IPS-20b (cell line): ENCODE measurements at regions not wholly inside any gene's neighbourhood (a gene's known extent, or its start where the extent isn't known, plus 50 kb on each side); places are given as distances from the start of the nearest gene placed in this dataset.

Source experiments
- H3K27ac ChIP-seq: one replicate; pipeline ENCODE4 v1.5.1; 2013; ENCODE audit warnings: low read length
- H3K27me3 ChIP-seq: 2 replicates; pipeline ENCODE4 v1.6.1; 2013; ENCODE audit warnings: mild to moderate bottlenecking, low read length, inconsistent platforms; ENCODE audit not compliant: insufficient read depth
- H3K36me3 ChIP-seq: 2 replicates; pipeline ENCODE4 v1.6.1; 2013; ENCODE audit warnings: low read depth, mild to moderate bottlenecking, inconsistent platforms, low read length, moderate library complexity; ENCODE audit not compliant: insufficient read depth
- H3K4me1 ChIP-seq: 2 replicates; pipeline ENCODE4 v1.6.1; 2013; ENCODE audit warnings: mild to moderate bottlenecking, control low read depth, inconsistent platforms, low read length, moderate library complexity; ENCODE audit not compliant: insufficient read depth
- H3K4me3 ChIP-seq: 2 replicates; pipeline ENCODE4 v1.5.1; 2013; ENCODE audit warnings: mild to moderate bottlenecking, low read length, inconsistent platforms
- H3K9ac ChIP-seq: 2 replicates; pipeline ENCODE4 v1.6.1; 2013; ENCODE audit warnings: low read depth, mild to moderate bottlenecking, inconsistent platforms, low read length, moderate library complexity
- H3K9me3 ChIP-seq: 2 replicates; pipeline ENCODE4 v1.6.1; 2013; ENCODE audit warnings: mild to moderate bottlenecking, low read depth, low read length, inconsistent platforms; ENCODE audit not compliant: insufficient read depth

- H3K9ac ChIP-seq, result no peak overlapping the region
- H3K27ac ChIP-seq, result no peak overlapping the region
- no peaks in the 10 kb centered on the region for H3K9me3 ChIP-seq
- no peaks in the 10 kb centered on the region for H3K36me3 ChIP-seq
- no peaks in the 10 kb centered on the region for H3K27me3 ChIP-seq
- peaks cover 35% of the 10 kb centered on the region for H3K4me1 ChIP-seq
- H3K4me3 ChIP-seq, result no peak overlapping the region
Measured at GRCh38 chr4:144353292-144353691, 212.8 kb upstream of the GYPA start.

GRCh38 chr4:144355811-144356757 is 215.6 kb upstream of the GYPA start:
- Histone ChIP-seq H3K9ac (peak overlapping the region; percentile 35; the same call in 1 of the 2 replicates), H3K27ac (peak overlapping the region; percentile 35), H3K27me3 (no peaks in the 10 kb centered on the region), H3K4me3 (peak overlapping the region; percentile 47; the same call in 1 of the 2 replicates), H3K36me3 (no peaks in the 10 kb centered on the region), H3K4me1 (peaks cover 35% of the 10 kb centered on the region), H3K9me3 (no peaks in the 10 kb centered on the region)

GRCh38 chr4:144356941-144357381 is 216.4 kb upstream of the GYPA start:
- Histone ChIP-seq H3K27ac (peak overlapping the region; percentile 35), H3K9me3 (no peaks in the 10 kb centered on the region), H3K4me3 (peak overlapping the region; percentile 47), H3K9ac (peak overlapping the region; percentile 35; the same call in 1 of the 2 replicates), H3K27me3 (no peaks in the 10 kb centered on the region), H3K36me3 (no peaks in the 10 kb centered on the region), H3K4me1 (peaks cover 35% of the 10 kb centered on the region)

- Histone ChIP-seq H3K9ac (peak overlapping the region; percentile 35; the same call in 1 of the 2 replicates), H3K27ac (no peak overlapping the region), H3K27me3 (no peaks in the 10 kb centered on the region)
Measured at GRCh38 chr4:144357975-144358374, 217.5 kb upstream of the GYPA start.

GRCh38 chr4:144360146-144360793 is 219.8 kb upstream of the GYPA start:
- Histone ChIP-seq H3K4me1 (peaks cover 26% of the 10 kb centered on the region), H3K9me3 (no peaks in the 10 kb centered on the region), H3K4me3 (no peak overlapping the region), H3K9ac (no peak overlapping the region), H3K36me3 (no peaks in the 10 kb centered on the region), H3K27ac (no peak overlapping the region), H3K27me3 (no peaks in the 10 kb centered on the region)

More at GRCh38 chr4:144357975-144358374, 217.5 kb upstream of the GYPA start:
- Histone ChIP-seq H3K36me3 (no peaks in the 10 kb centered on the region), H3K4me1 (peaks cover 31% of the 10 kb centered on the region), H3K4me3 (no peak overlapping the region), H3K9me3 (no peaks in the 10 kb centered on the region)

- no peaks in the 10 kb centered on the region for H3K27me3 ChIP-seq
- H3K4me3 ChIP-seq, result no peak overlapping the region
- no peak overlapping the region for H3K9ac ChIP-seq
- H3K9me3 ChIP-seq, result no peaks in the 10 kb centered on the region
- no peak overlapping the region for H3K27ac ChIP-seq
- H3K36me3 ChIP-seq, result no peaks in the 10 kb centered on the region
- H3K4me1 ChIP-seq, result peaks cover 6% of the 10 kb centered on the region; the same call in 1 of the 2 replicates
Measured at GRCh38 chr4:144362366-144362765, 221.8 kb upstream of the GYPA start.

- Histone ChIP-seq H3K27ac (no peak overlapping the region), H3K36me3 (no peaks in the 10 kb centered on the region), H3K9ac (no peak overlapping the region), H3K4me3 (no peak overlapping the region), H3K4me1 (no peaks in the 10 kb centered on the region), H3K9me3 (no peaks in the 10 kb centered on the region), H3K27me3 (no peaks in the 10 kb centered on the region)
Measured at GRCh38 chr4:144363890-144364289, 223.4 kb upstream of the GYPA start.

- no peaks in the 10 kb centered on the region for H3K27me3 ChIP-seq
- H3K4me1 ChIP-seq, result no peaks in the 10 kb centered on the region
Measured at GRCh38 chr4:144366425-144366824, 225.9 kb upstream of the GYPA start.

GRCh38 chr4:144371485-144371884 is 231.0 kb upstream of the GYPA start:
- Histone ChIP-seq H3K4me3 (no peak overlapping the region), H3K27me3 (no peaks in the 10 kb centered on the region), H3K9me3 (no peaks in the 10 kb centered on the region), H3K27ac (no peak overlapping the region), H3K4me1 (peaks cover 8% of the 10 kb centered on the region; the same call in 1 of the 2 replicates), H3K9ac (no peak overlapping the region), H3K36me3 (no peaks in the 10 kb centered on the region)

More at GRCh38 chr4:144366425-144366824, 225.9 kb upstream of the GYPA start:
- no peaks in the 10 kb centered on the region for H3K36me3 ChIP-seq
- H3K9me3 ChIP-seq, result no peaks in the 10 kb centered on the region
- no peak overlapping the region for H3K9ac ChIP-seq
- no peak overlapping the region for H3K4me3 ChIP-seq
- no peak overlapping the region for H3K27ac ChIP-seq

GRCh38 chr4:144374065-144374464 is 233.5 kb upstream of the GYPA start:
- Histone ChIP-seq H3K27ac (no peak overlapping the region), H3K27me3 (no peaks in the 10 kb centered on the region), H3K4me1 (peaks cover 15% of the 10 kb centered on the region; the same call in 1 of the 2 replicates), H3K9me3 (no peaks in the 10 kb centered on the region), H3K36me3 (no peaks in the 10 kb centered on the region), H3K9ac (no peak overlapping the region), H3K4me3 (no peak overlapping the region)

- Histone ChIP-seq H3K27me3 (no peaks in the 10 kb centered on the region), H3K9ac (no peak overlapping the region), H3K36me3 (no peaks in the 10 kb centered on the region), H3K9me3 (no peaks in the 10 kb centered on the region), H3K27ac (no peak overlapping the region), H3K4me3 (no peak overlapping the region), H3K4me1 (peaks cover 15% of the 10 kb centered on the region; the same call in 1 of the 2 replicates)
Measured at GRCh38 chr4:144376866-144377265, 236.3 kb upstream of the GYPA start.
